Fibroblast of mammary gland (primary cell): ENCODE measurements at regions not wholly inside any gene's neighbourhood (a gene's known extent, or its start where the extent isn't known, plus 50 kb on each side); places are given as distances from the start of the nearest gene placed in this dataset.

Experiments used
- DNase-seq: peaks from one replicate; pipeline ENCODE4 v3.0.0-alpha.2; 2010; ENCODE audit warnings: low read depth
- H3K4me3 ChIP-seq: 2 replicates; pipeline ENCODE4 v1.5.1; 2011; ENCODE audit warnings: low read depth, mild to moderate bottlenecking, low read length, moderate library complexity; ENCODE audit not compliant: control insufficient read depth
- TF ChIP-seq, protein P1 (sequence below): conservative IDR thresholded peaks from 2 replicates; pipeline ENCODE4 v1.5.1; 2011; ENCODE audit warnings: low read depth, low read length, inconsistent platforms; ENCODE audit not compliant: control insufficient read depth, insufficient read depth

DNA sequence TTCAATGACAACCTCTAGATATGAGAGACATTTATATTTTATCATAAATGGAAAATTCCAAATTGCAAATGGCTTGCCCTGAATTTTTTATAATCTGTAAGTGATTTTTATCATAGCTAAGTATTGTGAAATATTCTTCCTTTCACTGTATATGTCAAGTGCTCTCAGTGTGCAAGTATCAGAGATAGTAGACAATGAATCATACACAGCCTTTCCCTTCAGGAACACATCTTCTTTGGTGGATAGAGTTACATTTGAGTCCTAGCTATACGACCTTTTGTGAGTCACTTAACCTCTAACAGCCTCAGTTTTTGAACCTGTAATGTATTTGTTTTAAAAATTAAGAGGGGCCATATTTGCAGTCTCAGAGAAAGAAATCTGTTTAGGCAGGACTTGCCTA lies 350.7 kb upstream of the SEL1L start:
- no peak for DNase-seq
- H3K4me3 ChIP-seq = no peak overlapping the region
- TF ChIP-seq, protein P1, sequence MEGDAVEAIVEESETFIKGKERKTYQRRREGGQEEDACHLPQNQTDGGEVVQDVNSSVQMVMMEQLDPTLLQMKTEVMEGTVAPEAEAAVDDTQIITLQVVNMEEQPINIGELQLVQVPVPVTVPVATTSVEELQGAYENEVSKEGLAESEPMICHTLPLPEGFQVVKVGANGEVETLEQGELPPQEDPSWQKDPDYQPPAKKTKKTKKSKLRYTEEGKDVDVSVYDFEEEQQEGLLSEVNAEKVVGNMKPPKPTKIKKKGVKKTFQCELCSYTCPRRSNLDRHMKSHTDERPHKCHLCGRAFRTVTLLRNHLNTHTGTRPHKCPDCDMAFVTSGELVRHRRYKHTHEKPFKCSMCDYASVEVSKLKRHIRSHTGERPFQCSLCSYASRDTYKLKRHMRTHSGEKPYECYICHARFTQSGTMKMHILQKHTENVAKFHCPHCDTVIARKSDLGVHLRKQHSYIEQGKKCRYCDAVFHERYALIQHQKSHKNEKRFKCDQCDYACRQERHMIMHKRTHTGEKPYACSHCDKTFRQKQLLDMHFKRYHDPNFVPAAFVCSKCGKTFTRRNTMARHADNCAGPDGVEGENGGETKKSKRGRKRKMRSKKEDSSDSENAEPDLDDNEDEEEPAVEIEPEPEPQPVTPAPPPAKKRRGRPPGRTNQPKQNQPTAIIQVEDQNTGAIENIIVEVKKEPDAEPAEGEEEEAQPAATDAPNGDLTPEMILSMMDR = no peak

DNA sequence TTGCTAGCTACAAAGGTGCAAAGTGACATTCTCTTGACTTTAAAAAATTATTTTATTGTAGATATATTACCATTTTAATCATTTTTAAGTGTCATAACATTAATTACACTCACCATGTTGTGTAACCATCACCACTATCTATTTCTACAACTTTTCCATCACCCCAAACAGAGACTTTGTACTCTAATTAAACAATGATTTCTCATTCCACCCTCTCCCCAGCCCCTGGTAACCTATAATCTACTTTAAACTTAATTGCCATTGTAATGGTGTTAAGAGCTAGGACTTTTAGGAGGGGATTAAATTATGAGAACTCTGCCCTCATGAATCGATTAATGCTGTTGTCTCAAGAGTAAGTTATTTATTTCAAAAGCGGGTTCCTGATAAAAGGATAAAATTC lies 352.9 kb upstream of the SEL1L start:
- TF ChIP-seq, protein P1 = no peak
- no peak for DNase-seq
- no peak overlapping the region for H3K4me3 ChIP-seq

DNA sequence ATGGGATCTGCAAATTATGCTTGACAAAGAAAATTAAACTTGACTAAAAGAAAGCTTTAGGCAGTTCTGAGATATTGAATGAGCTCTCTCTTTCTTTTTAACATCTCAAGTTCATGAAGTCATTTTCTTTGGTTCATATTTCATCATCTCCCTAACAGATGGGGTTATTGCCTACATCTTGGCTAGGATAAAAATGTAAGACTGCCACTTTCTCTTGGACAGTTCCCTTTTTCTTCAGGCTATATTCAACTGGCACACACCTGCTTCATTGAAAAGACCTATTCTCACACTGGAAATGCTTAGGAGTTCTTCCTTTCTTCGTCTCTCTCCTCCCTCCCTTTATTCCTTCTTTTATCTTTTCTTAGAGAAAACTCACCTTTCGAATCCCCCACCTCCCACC lies 355.9 kb upstream of the SEL1L start:
- no peak for DNase-seq
- no peak overlapping the region for H3K4me3 ChIP-seq
- TF ChIP-seq, protein P1 = no peak

DNA sequence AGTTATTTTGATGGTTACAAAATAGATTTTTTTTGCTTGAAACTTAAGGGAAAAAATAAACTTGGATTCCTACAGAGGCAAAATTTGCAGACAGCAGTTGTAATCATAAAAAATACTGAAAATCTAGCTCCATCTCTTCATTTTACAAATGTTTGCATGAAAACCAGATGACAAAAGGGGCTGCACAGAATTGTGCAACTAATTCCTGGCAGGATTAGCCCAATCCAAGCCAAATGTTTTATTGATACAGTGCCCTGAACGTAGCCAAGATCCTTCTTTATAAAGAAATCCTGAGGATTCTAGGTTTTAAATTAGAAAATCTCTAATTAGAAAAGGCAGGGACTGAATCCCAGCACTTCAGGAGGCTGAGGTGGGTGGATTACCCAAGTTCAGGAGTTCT lies 356.4 kb upstream of the SEL1L start:
- H3K4me3 ChIP-seq = no peak overlapping the region
- TF ChIP-seq, protein P1 = no peak
- DNase-seq = no peak

DNA sequence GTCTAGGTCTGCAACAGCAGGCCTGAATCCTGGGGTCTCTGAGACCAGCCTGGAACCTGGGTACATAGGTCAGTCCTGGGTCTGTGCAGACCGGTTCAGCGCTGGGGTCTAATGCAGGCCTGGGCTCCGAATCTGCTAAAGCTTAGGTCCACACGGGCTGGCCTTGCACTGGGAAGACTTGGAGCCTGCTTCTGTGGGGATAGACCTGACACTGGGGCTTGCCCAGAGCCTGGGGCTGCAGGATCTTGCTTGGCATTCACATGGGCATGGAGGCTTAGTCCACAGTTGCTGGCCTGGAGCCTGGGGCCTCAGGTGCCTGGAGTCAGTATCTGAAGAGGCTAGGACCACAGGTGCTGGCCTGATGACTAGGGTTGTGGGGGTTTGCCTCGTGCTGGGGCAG lies 369.8 kb upstream of the SEL1L start:
- no peak for DNase-seq

DNA sequence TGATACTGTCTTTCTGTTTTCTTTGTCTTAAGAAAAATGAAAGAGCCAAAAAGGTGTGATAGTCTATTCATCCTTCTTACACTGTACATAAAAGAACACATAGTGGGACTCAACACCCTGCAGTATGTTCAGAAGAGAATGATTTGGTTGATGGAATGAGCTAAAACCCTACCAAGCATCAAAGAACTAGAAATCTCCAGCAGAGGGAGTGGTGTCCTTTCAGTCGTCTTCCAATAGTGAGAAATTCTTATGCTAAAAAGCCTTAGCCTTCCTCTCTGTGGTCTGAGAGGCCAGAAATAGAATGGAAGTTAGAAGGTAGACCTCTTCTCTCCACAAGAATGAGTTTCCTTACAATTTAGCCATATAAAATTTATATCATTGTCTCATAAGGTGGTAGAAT lies 393.4 kb upstream of the SEL1L start:
- DNase-seq = no peak
- no peak overlapping the region for H3K4me3 ChIP-seq
- TF ChIP-seq, protein P1 = no peak

More for the DNA sequence above, 369.8 kb upstream of the SEL1L start:
- no peak overlapping the region for H3K4me3 ChIP-seq
- TF ChIP-seq, protein P1 = no peak

DNA sequence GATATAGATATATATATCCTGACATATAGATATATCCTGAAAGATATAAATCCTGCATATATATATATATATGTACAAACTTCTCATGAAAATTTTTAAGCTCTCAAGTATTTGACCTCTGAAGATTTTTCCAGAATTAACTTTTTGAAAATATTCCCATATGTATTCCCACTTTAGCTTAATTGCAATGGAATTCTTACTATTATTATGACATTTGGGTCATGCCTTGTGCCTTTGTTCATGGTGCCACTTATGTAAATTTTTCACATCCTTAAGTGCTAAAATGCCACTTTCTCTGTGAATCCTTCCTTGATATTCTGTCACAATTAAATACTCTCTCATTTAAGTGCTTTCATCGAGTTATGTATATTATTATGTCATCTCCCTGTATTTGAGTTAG lies 398.2 kb upstream of the SEL1L start:
- TF ChIP-seq, protein P1 = no peak
- DNase-seq = no peak
- H3K4me3 ChIP-seq = no peak overlapping the region
